ENCODE measurements at regions not wholly inside any gene's neighbourhood (a gene's known extent, or its start where the extent isn't known, plus 50 kb on each side); places are given as distances from the start of the nearest gene placed in this dataset.
"Not testable (repeated sequence)": the region's sequence is repeated elsewhere in the genome, so short reads cannot be mapped to it uniquely, and the experiment has no call there.

GRCh38 chr1:149647018-149647373 is 63.3 kb downstream of the PPIAL4C start:
- DNase-seq (peak in 1 of 3 donors; percentile 29), ATAC-seq (ENCODE audit: low read depth in 2 of 2) (peak in 1 of 2 donors; percentile 37)
- H3K9me3 ChIP-seq (ENCODE audit: control insufficient read depth in 2 of 2, low read length in 2 of 2); H3K27ac Mint-ChIP-seq; H3K4me3 ChIP-seq (ENCODE audit: low read depth, low read length); H3K4me1 ChIP-seq (ENCODE audit: control insufficient read depth, insufficient read depth, low read length, poor library complexity, severe bottlenecking); H3K36me3 Mint-ChIP-seq; H3K36me3 ChIP-seq (ENCODE audit: control insufficient read depth, insufficient read depth, low read length); H3K27me3 ChIP-seq (ENCODE audit: control insufficient read depth, insufficient read depth, low read length); H3K9me3 Mint-ChIP-seq; H3K27me3 Mint-ChIP-seq; H3K27ac ChIP-seq (ENCODE audit: insufficient read depth, low read length, poor library complexity, severe bottlenecking): not testable (repeated sequence)
- peaks cover 0 to 11% (median 2%) of the 10 kb centered on the region in 4 donors for H3K4me1 Mint-ChIP-seq
- peak overlapping the region in 3 of 4 donors; percentile 51 to 88 (median 62) for H3K4me3 Mint-ChIP-seq

- H3K4me1 ChIP-seq (ENCODE audit: control insufficient read depth, insufficient read depth, low read length, poor library complexity, severe bottlenecking); H3K36me3 Mint-ChIP-seq; H3K27me3 ChIP-seq (ENCODE audit: control insufficient read depth, insufficient read depth, low read length); H3K27ac ChIP-seq (ENCODE audit: insufficient read depth, low read length, poor library complexity, severe bottlenecking); H3K4me1 Mint-ChIP-seq; H3K9me3 ChIP-seq (ENCODE audit: control insufficient read depth in 2 of 2, low read length in 2 of 2); H3K4me3 Mint-ChIP-seq; DNase-seq; ATAC-seq (ENCODE audit: low read depth in 2 of 2); H3K27me3 Mint-ChIP-seq; H3K36me3 ChIP-seq (ENCODE audit: control insufficient read depth, insufficient read depth, low read length); H3K4me3 ChIP-seq (ENCODE audit: low read depth, low read length); H3K9me3 Mint-ChIP-seq; H3K27ac Mint-ChIP-seq: not testable (repeated sequence)
These were observed 74.1 kb downstream of the PPIAL4C start for GRCh38 chr1:149657750-149658149.

- H3K36me3 Mint-ChIP-seq; H3K27ac Mint-ChIP-seq; H3K36me3 ChIP-seq (ENCODE audit: control insufficient read depth, insufficient read depth, low read length); H3K4me1 Mint-ChIP-seq; H3K27me3 Mint-ChIP-seq; H3K9me3 Mint-ChIP-seq; H3K4me3 ChIP-seq (ENCODE audit: low read depth, low read length); H3K4me3 Mint-ChIP-seq; H3K4me1 ChIP-seq (ENCODE audit: control insufficient read depth, insufficient read depth, low read length, poor library complexity, severe bottlenecking); H3K27ac ChIP-seq (ENCODE audit: insufficient read depth, low read length, poor library complexity, severe bottlenecking); ATAC-seq (ENCODE audit: low read depth in 2 of 2); DNase-seq; H3K27me3 ChIP-seq (ENCODE audit: control insufficient read depth, insufficient read depth, low read length); H3K9me3 ChIP-seq (ENCODE audit: control insufficient read depth in 2 of 2, low read length in 2 of 2): not testable (repeated sequence)
These were observed 74.5 kb downstream of the PPIAL4C start for GRCh38 chr1:149658175-149658574.

GRCh38 chr1:149664624-149665023 is 81.0 kb downstream of the PPIAL4C start:
- not testable (repeated sequence) for ATAC-seq (ENCODE audit: low read depth in 2 of 2); H3K27me3 Mint-ChIP-seq; H3K4me1 Mint-ChIP-seq

GRCh38 chr1:149665033-149665432 is 81.4 kb downstream of the PPIAL4C start:
- ATAC-seq (ENCODE audit: low read depth in 2 of 2); H3K9me3 ChIP-seq (ENCODE audit: control insufficient read depth in 2 of 2, low read length in 2 of 2); H3K36me3 ChIP-seq (ENCODE audit: control insufficient read depth, insufficient read depth, low read length); H3K9me3 Mint-ChIP-seq; H3K27ac Mint-ChIP-seq; DNase-seq; H3K4me1 Mint-ChIP-seq; H3K27ac ChIP-seq (ENCODE audit: insufficient read depth, low read length, poor library complexity, severe bottlenecking); H3K4me3 Mint-ChIP-seq; H3K4me1 ChIP-seq (ENCODE audit: control insufficient read depth, insufficient read depth, low read length, poor library complexity, severe bottlenecking); H3K4me3 ChIP-seq (ENCODE audit: low read depth, low read length); H3K27me3 ChIP-seq (ENCODE audit: control insufficient read depth, insufficient read depth, low read length); H3K36me3 Mint-ChIP-seq; H3K27me3 Mint-ChIP-seq: not testable (repeated sequence)

More at GRCh38 chr1:149664624-149665023, 81.0 kb downstream of the PPIAL4C start:
- DNase-seq; H3K9me3 ChIP-seq (ENCODE audit: control insufficient read depth in 2 of 2, low read length in 2 of 2); H3K36me3 ChIP-seq (ENCODE audit: control insufficient read depth, insufficient read depth, low read length); H3K27ac Mint-ChIP-seq; H3K4me3 Mint-ChIP-seq; H3K36me3 Mint-ChIP-seq; H3K27me3 ChIP-seq (ENCODE audit: control insufficient read depth, insufficient read depth, low read length); H3K9me3 Mint-ChIP-seq; H3K4me1 ChIP-seq (ENCODE audit: control insufficient read depth, insufficient read depth, low read length, poor library complexity, severe bottlenecking); H3K4me3 ChIP-seq (ENCODE audit: low read depth, low read length); H3K27ac ChIP-seq (ENCODE audit: insufficient read depth, low read length, poor library complexity, severe bottlenecking): not testable (repeated sequence)

GRCh38 chr1:149665528-149665927 is 81.9 kb downstream of the PPIAL4C start:
- not testable (repeated sequence) for H3K9me3 Mint-ChIP-seq; H3K4me1 Mint-ChIP-seq; H3K4me3 Mint-ChIP-seq; H3K27ac ChIP-seq (ENCODE audit: insufficient read depth, low read length, poor library complexity, severe bottlenecking); H3K4me1 ChIP-seq (ENCODE audit: control insufficient read depth, insufficient read depth, low read length, poor library complexity, severe bottlenecking); H3K9me3 ChIP-seq (ENCODE audit: control insufficient read depth in 2 of 2, low read length in 2 of 2); H3K27me3 ChIP-seq (ENCODE audit: control insufficient read depth, insufficient read depth, low read length); H3K4me3 ChIP-seq (ENCODE audit: low read depth, low read length); ATAC-seq (ENCODE audit: low read depth in 2 of 2); H3K27me3 Mint-ChIP-seq; H3K27ac Mint-ChIP-seq; DNase-seq; H3K36me3 Mint-ChIP-seq; H3K36me3 ChIP-seq (ENCODE audit: control insufficient read depth, insufficient read depth, low read length)

GRCh38 chr1:149673231-149673909 is 89.7 kb downstream of the PPIAL4C start:
- H3K4me3 Mint-ChIP-seq; H3K9me3 Mint-ChIP-seq; H3K27ac Mint-ChIP-seq; H3K27me3 ChIP-seq (ENCODE audit: control insufficient read depth, insufficient read depth, low read length); H3K36me3 Mint-ChIP-seq; H3K9me3 ChIP-seq (ENCODE audit: control insufficient read depth in 2 of 2, low read length in 2 of 2); H3K27ac ChIP-seq (ENCODE audit: insufficient read depth, low read length, poor library complexity, severe bottlenecking); H3K27me3 Mint-ChIP-seq; H3K4me1 Mint-ChIP-seq; H3K4me3 ChIP-seq (ENCODE audit: low read depth, low read length); ATAC-seq (ENCODE audit: low read depth in 2 of 2); H3K36me3 ChIP-seq (ENCODE audit: control insufficient read depth, insufficient read depth, low read length); DNase-seq; H3K4me1 ChIP-seq (ENCODE audit: control insufficient read depth, insufficient read depth, low read length, poor library complexity, severe bottlenecking): not testable (repeated sequence)

GRCh38 chr1:149674921-149675320 is 91.3 kb downstream of the PPIAL4C start:
- H3K36me3 Mint-ChIP-seq; H3K27me3 ChIP-seq (ENCODE audit: control insufficient read depth, insufficient read depth, low read length); H3K9me3 ChIP-seq (ENCODE audit: control insufficient read depth in 2 of 2, low read length in 2 of 2); H3K4me1 ChIP-seq (ENCODE audit: control insufficient read depth, insufficient read depth, low read length, poor library complexity, severe bottlenecking); H3K9me3 Mint-ChIP-seq; H3K4me1 Mint-ChIP-seq; H3K27me3 Mint-ChIP-seq; H3K4me3 Mint-ChIP-seq; H3K27ac Mint-ChIP-seq; H3K4me3 ChIP-seq (ENCODE audit: low read depth, low read length); H3K27ac ChIP-seq (ENCODE audit: insufficient read depth, low read length, poor library complexity, severe bottlenecking); DNase-seq; ATAC-seq (ENCODE audit: low read depth in 2 of 2); H3K36me3 ChIP-seq (ENCODE audit: control insufficient read depth, insufficient read depth, low read length): not testable (repeated sequence)

Data from CD4-positive, CD25-positive, alpha-beta regulatory T cell (primary cell).